ENCODE measurements at regions not wholly inside any gene's neighbourhood (a gene's known extent, or its start where the extent isn't known, plus 50 kb on each side); places are given as distances from the start of the nearest gene placed in this dataset.

- DNase-seq (ENCODE audit: low spot score in 2 of 2) = no peak
- Histone ChIP-seq H3K27me3 (peaks cover 0 to 14% of the 10 kb centered on the region in 2 donors), H3K27ac (no peak overlapping the region), H3K4me3 (no peak overlapping the region), H3K9me3 (no peaks in the 10 kb centered on the region), H3K36me3 (no peaks in the 10 kb centered on the region), H3K4me1 (no peaks in the 10 kb centered on the region)
- TF ChIP-seq, protein P1, sequence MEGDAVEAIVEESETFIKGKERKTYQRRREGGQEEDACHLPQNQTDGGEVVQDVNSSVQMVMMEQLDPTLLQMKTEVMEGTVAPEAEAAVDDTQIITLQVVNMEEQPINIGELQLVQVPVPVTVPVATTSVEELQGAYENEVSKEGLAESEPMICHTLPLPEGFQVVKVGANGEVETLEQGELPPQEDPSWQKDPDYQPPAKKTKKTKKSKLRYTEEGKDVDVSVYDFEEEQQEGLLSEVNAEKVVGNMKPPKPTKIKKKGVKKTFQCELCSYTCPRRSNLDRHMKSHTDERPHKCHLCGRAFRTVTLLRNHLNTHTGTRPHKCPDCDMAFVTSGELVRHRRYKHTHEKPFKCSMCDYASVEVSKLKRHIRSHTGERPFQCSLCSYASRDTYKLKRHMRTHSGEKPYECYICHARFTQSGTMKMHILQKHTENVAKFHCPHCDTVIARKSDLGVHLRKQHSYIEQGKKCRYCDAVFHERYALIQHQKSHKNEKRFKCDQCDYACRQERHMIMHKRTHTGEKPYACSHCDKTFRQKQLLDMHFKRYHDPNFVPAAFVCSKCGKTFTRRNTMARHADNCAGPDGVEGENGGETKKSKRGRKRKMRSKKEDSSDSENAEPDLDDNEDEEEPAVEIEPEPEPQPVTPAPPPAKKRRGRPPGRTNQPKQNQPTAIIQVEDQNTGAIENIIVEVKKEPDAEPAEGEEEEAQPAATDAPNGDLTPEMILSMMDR (IDR thresholded peaks at IDR 0.05) = no peak
- intact Hi-C loops (cut with DNase I; ENCODE audit: low total_unique reads) = no loop called here
These were observed 110.1 kb downstream of the FOXA2 start for GRCh38 chr20:22474224-22474623.

DNA sequence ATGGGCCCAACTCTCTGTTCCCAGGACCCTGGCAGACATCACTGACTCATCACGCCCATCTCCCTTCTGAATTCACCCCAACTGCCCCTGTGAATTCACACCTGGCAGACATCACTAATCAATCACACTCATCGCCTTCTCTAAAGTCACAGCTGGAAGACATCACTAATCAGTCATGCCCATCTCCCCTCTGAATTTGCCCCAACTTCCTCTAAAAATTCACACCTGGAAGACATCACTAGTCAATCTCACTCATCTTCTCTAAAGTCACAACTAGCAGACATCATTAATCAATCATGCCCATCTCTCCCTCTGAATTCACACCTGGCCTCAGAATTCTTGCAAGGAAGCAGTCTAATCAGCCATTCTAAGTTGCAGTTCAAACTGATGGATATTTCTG lies 111.1 kb downstream of the FOXA2 start:
- DNase-seq (ENCODE audit: low spot score in 2 of 2) = no peak
- Histone ChIP-seq H3K4me1 (no peaks in the 10 kb centered on the region), H3K27ac (no peak overlapping the region), H3K27me3 (peaks cover 0 to 18% of the 10 kb centered on the region in 2 donors), H3K4me3 (no peak overlapping the region), H3K36me3 (no peaks in the 10 kb centered on the region), H3K9me3 (no peaks in the 10 kb centered on the region)
- TF ChIP-seq POLR2AphosphoS5 (IDR thresholded peaks at IDR 0.05) (no peak), POLR2A (IDR thresholded peaks at IDR 0.05) (no peak)
- TF ChIP-seq, protein P1 (IDR thresholded peaks at IDR 0.05) = no peak
- intact Hi-C loops (cut with DNase I; ENCODE audit: low total_unique reads) = no loop called here

DNA sequence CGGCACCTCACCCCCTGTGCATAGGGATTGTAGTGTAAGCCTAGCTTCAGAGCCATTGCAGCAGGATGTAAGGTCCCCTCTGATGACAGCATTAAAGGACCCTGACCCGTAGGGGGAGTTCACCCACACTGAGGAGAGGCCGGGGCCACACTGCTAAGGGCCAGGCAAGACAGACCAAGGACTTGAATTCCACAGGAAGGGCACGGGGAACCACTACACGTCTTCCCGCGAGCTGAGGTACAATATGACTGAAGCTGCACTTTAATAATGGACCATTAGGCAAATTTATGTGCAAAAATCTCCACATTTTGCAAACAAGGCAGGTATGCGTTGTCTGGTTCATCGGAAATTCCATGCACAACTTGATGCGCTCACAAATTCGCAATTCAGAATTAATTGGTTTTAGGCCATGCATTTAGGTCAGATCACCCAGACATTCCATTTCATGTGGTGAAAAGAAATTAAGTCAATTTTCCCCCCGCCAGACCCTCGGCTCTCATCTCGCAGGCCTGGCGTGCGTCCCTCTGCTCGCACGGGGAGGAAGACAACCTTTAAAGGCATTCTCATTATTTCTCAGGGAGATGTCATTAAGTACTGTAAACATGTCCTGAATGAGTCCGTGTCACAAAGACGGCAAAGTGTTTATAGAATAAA lies 111.8 kb downstream of the FOXA2 start:
- Histone ChIP-seq H3K36me3 (no peaks in the 10 kb centered on the region), H3K4me3 (no peak overlapping the region), H3K9me3 (no peaks in the 10 kb centered on the region), H3K4me1 (no peaks in the 10 kb centered on the region), H3K27me3 (peaks cover 0 to 18% of the 10 kb centered on the region in 2 donors), H3K27ac (no peak overlapping the region)
- no peak for DNase-seq (ENCODE audit: low spot score in 2 of 2)
- TF ChIP-seq POLR2AphosphoS5 (IDR thresholded peaks at IDR 0.05) (no peak), POLR2A (IDR thresholded peaks at IDR 0.05) (no peak)
- TF ChIP-seq, protein P1 (IDR thresholded peaks at IDR 0.05) = no peak
- intact Hi-C loops (cut with DNase I; ENCODE audit: low total_unique reads) = no loop called here

DNA sequence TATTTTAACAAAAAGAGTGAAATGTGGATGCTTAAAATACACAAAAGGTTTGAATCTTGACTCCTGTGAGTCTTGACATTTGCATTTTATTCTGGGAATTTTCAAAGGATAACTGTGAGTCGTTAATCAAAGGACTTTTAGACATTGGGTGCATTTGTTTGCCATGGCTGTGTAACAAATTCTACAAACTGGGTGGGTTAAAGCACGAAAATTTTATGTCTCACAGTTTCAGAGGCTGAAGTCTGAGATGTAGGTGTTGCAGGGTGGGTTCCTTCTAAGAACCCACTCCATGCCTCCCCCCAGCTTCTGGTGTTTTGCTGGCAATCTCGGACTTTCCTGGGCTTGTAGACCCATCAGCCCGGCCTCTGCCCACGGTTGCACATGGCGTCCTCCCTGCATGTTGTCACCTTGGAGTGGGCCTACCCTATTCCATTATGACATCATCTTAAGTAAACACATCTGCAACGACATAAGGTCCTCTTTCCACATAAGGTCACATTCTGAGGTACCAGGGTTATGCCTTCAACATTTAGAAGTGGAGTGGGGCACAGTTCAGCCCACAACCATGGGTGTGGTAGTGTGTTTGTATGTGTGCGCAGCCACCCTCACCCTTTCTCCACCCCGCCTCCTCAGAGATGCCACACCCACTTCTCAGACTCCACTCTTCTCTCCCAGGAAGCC lies 113.1 kb downstream of the FOXA2 start:
- H3K4me1 ChIP-seq = no peaks in the 10 kb centered on the region
- H3K27me3 ChIP-seq = peaks cover 0 to 18% of the 10 kb centered on the region in 2 donors
- TF ChIP-seq, protein P1 (IDR thresholded peaks at IDR 0.05) = no peak
- TF ChIP-seq POLR2A (IDR thresholded peaks at IDR 0.05) = no peak
- TF ChIP-seq POLR2AphosphoS5 (IDR thresholded peaks at IDR 0.05) = no peak
- no peak overlapping the region for H3K4me3 ChIP-seq
- DNase-seq (ENCODE audit: low spot score in 2 of 2) = no peak
- intact Hi-C loops (cut with DNase I; ENCODE audit: low total_unique reads) = no loop called here
- no peak overlapping the region for H3K27ac ChIP-seq
- no peaks in the 10 kb centered on the region for H3K9me3 ChIP-seq
- no peaks in the 10 kb centered on the region for H3K36me3 ChIP-seq

GRCh38 chr20:22470620-22471026 lies 113.7 kb downstream of the FOXA2 start:
- no peaks in the 10 kb centered on the region for H3K36me3 ChIP-seq
- peaks cover 0 to 11% of the 10 kb centered on the region in 2 donors for H3K27me3 ChIP-seq
- H3K4me1 ChIP-seq = no peaks in the 10 kb centered on the region
- TF ChIP-seq POLR2A (IDR thresholded peaks at IDR 0.05) = no peak
- no peak for TF ChIP-seq POLR2AphosphoS5 (IDR thresholded peaks at IDR 0.05)
- TF ChIP-seq, protein P1 (IDR thresholded peaks at IDR 0.05) = no peak
- H3K4me3 ChIP-seq = no peak overlapping the region
- intact Hi-C loops (cut with DNase I; ENCODE audit: low total_unique reads) = no loop called here
- H3K9me3 ChIP-seq = no peaks in the 10 kb centered on the region
- H3K27ac ChIP-seq = no peak overlapping the region
- no peak for DNase-seq (ENCODE audit: low spot score in 2 of 2)

Measured in breast epithelium (tissue), 4 donors.